GM23338 (cell line): ENCODE measurements at regions not wholly inside any gene's neighbourhood (a gene's known extent, or its start where the extent isn't known, plus 50 kb on each side); places are given as distances from the start of the nearest gene placed in this dataset.

ENCODE experiments used
- ATAC-seq: fragments of 200-7000 bp; cut with Tn5 transposase; 3 replicates; pipeline ENCODE4 v1.9.1; 2020
- DNase-seq: peaks from one replicate; pipeline ENCODE4 v3.0.0-alpha.2; 2015; ENCODE audit warnings: low spot score
- H2AFZ ChIP-seq: fragments of 200-600 bp; sonication (generic); 2 replicates; pipeline ENCODE4 v1.8.0; 2016; ENCODE audit warnings: antibody characterized with exemption, mild to moderate bottlenecking, moderate library complexity
- H3F3A ChIP-seq: fragments of 200-600 bp; sonication (generic); replicated peaks from 2 replicates; pipeline ENCODE4 v1.8.0; 2017; ENCODE audit warnings: antibody characterized with exemption, mixed run types, low read depth
- H3K27ac ChIP-seq: fragments of 200-600 bp; sonication (generic); 2 replicates; pipeline ENCODE4 v1.6.1; 2016; ENCODE audit warnings: low read depth
- H3K27me3 ChIP-seq: fragments of 200-600 bp; sonication (generic); 2 replicates; pipeline ENCODE4 v1.8.0; 2016; ENCODE audit warnings: mild to moderate bottlenecking, mixed run types, moderate library complexity; ENCODE audit not compliant: insufficient read depth
- H3K36me3 ChIP-seq: fragments of 200-600 bp; sonication (generic); 2 replicates; pipeline ENCODE4 v1.8.0; 2016; ENCODE audit warnings: mild to moderate bottlenecking; ENCODE audit not compliant: insufficient read depth
- H3K4me1 ChIP-seq: fragments of 200-600 bp; sonication (generic); 2 replicates; pipeline ENCODE4 v1.8.0; 2016; ENCODE audit warnings: mild to moderate bottlenecking, moderate library complexity; ENCODE audit not compliant: insufficient read depth
- H3K4me2 ChIP-seq: fragments of 200-600 bp; sonication (generic); 2 replicates; pipeline ENCODE4 v1.7.1; 2017; ENCODE audit warnings: mixed run types
- H3K4me3 ChIP-seq: fragments of 200-600 bp; sonication (generic); 2 replicates; pipeline ENCODE4 v1.6.1; 2016; ENCODE audit warnings: mixed run types
- H3K79me2 ChIP-seq: fragments of 200-600 bp; sonication (generic); replicated peaks from 2 replicates; pipeline ENCODE4 v1.8.0; 2017; ENCODE audit warnings: mild to moderate bottlenecking; ENCODE audit not compliant: insufficient read depth
- H3K9me2 ChIP-seq: fragments of 200-600 bp; sonication (generic); 2 replicates; pipeline ENCODE4 v1.8.0; 2017; ENCODE audit not compliant: insufficient read depth
- H4K20me1 ChIP-seq: fragments of 200-600 bp; sonication (generic); replicated peaks from 2 replicates; pipeline ENCODE4 v1.8.0; 2017; ENCODE audit warnings: mild to moderate bottlenecking; ENCODE audit not compliant: insufficient read depth
- H3K27ac Mint-ChIP-seq: 2 replicates; pipeline ENCODE4 v1.8.0; 2020; ENCODE audit warnings: inconsistent platforms, mild to moderate bottlenecking, moderate library complexity, mixed read lengths
- H3K27me3 Mint-ChIP-seq: 3 replicates; pipeline ENCODE4 v1.8.0; 2022; ENCODE audit warnings: low read depth, mild to moderate bottlenecking, moderate library complexity, mixed read lengths, inconsistent platforms; ENCODE audit not compliant: insufficient read depth, poor library complexity
- H3K36me3 Mint-ChIP-seq: 3 replicates; pipeline ENCODE4 v1.8.0; 2021; ENCODE audit warnings: low read depth, mild to moderate bottlenecking, inconsistent platforms, moderate library complexity, mixed read lengths
- H3K4me1 Mint-ChIP-seq: 3 replicates; pipeline ENCODE4 v1.8.0; 2020; ENCODE audit warnings: mild to moderate bottlenecking, inconsistent platforms, mixed read lengths
- H3K4me3 Mint-ChIP-seq: 3 replicates; pipeline ENCODE4 v1.8.0; 2021; ENCODE audit warnings: moderate library complexity, mild to moderate bottlenecking, inconsistent platforms, mixed read lengths
- H3K9me3 Mint-ChIP-seq: 3 replicates; pipeline ENCODE4 v1.8.0; 2020; ENCODE audit warnings: moderate library complexity, mild to moderate bottlenecking, inconsistent platforms, mixed read lengths
- CREB1 ChIP-seq: fragments of 250-450 bp; sonication (Bioruptor Pico); IDR thresholded peaks from 2 replicates; pipeline ENCODE4 v1.5.0; 2020; ENCODE audit warnings: low read depth, mild to moderate bottlenecking, moderate library complexity
- EZH2 ChIP-seq: fragments of 200-600 bp; sonication (generic); IDR thresholded peaks from one replicate; pipeline ENCODE4 v1.8.0; 2017; ENCODE audit warnings: antibody characterized with exemption, mild to moderate bottlenecking, low read depth; ENCODE audit not compliant: unreplicated experiment
- EZH2phosphoT487 ChIP-seq: fragments of 200-600 bp; sonication (generic); IDR thresholded peaks from one replicate; pipeline ENCODE4 v1.8.1; 2018; ENCODE audit warnings: antibody characterized with exemption; ENCODE audit not compliant: unreplicated experiment
- JUNB ChIP-seq: IDR thresholded peaks from one replicate; pipeline ENCODE4 v1.6.1; 2016; ENCODE audit warnings: antibody characterized with exemption; ENCODE audit not compliant: unreplicated experiment
- NANOG ChIP-seq: IDR thresholded peaks from 2 replicates; pipeline ENCODE4 v1.6.1; 2016; ENCODE audit warnings: antibody characterized with exemption, borderline replicate concordance
- POLR2AphosphoS5 ChIP-seq: IDR thresholded peaks from 2 replicates; pipeline ENCODE4 v1.6.1; 2016; ENCODE audit warnings: antibody characterized with exemption, low read depth
- STAT1 ChIP-seq: IDR thresholded peaks from one replicate; pipeline ENCODE4 v1.6.1; 2016; ENCODE audit warnings: antibody characterized with exemption; ENCODE audit not compliant: unreplicated experiment
- ZNF331 ChIP-seq: fragments of 250-450 bp; sonication (Bioruptor Pico); IDR thresholded peaks from 2 replicates; pipeline ENCODE4 v1.5.0; 2020; ENCODE audit warnings: low read depth, mild to moderate bottlenecking, moderate library complexity
- ZNF462 ChIP-seq: fragments of 250-450 bp; sonication (Bioruptor Pico); IDR thresholded peaks from 2 replicates; pipeline ENCODE4 v1.5.0; 2020; ENCODE audit warnings: mild to moderate bottlenecking, moderate library complexity
- TF ChIP-seq, protein P1 (sequence below): IDR thresholded peaks from one replicate; pipeline ENCODE4 v1.6.1; 2018; ENCODE audit warnings: antibody characterized with exemption; ENCODE audit not compliant: unreplicated experiment
- TF ChIP-seq, protein P2 (sequence below): IDR thresholded peaks from 2 replicates; pipeline ENCODE4 v1.6.1; 2016; ENCODE audit warnings: antibody characterized with exemption

GRCh38 chr10:56012101-56012500 is 349.0 kb downstream of the ZWINT start:
- H2AFZ ChIP-seq = no peak overlapping the region
- no peak overlapping the region for H3K27ac Mint-ChIP-seq

GRCh38 chr10:56003555-56003954 is 357.5 kb downstream of the ZWINT start:
- H3K9me3 Mint-ChIP-seq = no peaks in the 10 kb centered on the region
- H3K36me3 ChIP-seq = no peaks in the 10 kb centered on the region
- H3K9me2 ChIP-seq = no peaks in the 10 kb centered on the region
- H3K4me1 ChIP-seq = no peaks in the 10 kb centered on the region
- no peaks in the 10 kb centered on the region for H4K20me1 ChIP-seq
- H3K4me1 Mint-ChIP-seq = no peaks in the 10 kb centered on the region; the same call in 2 of the 3 replicates
- H3K27ac Mint-ChIP-seq = no peak overlapping the region
- H3K27me3 ChIP-seq = no peaks in the 10 kb centered on the region
- H3K27me3 Mint-ChIP-seq = no peaks in the 10 kb centered on the region
- H3K4me3 Mint-ChIP-seq = no peak overlapping the region
- no peaks in the 10 kb centered on the region for H3K36me3 Mint-ChIP-seq
- no peaks in the 10 kb centered on the region for H3F3A ChIP-seq
- H2AFZ ChIP-seq = no peak overlapping the region
- H3K4me3 ChIP-seq = no peak overlapping the region
- no peaks in the 10 kb centered on the region for H3K79me2 ChIP-seq
- DNase-seq (no peak), ATAC-seq (no peak)
- no peak overlapping the region for H3K27ac ChIP-seq
- H3K4me2 ChIP-seq = no peak overlapping the region
- TF ChIP-seq EZH2 = no peak
- no peak for TF ChIP-seq JUNB
- TF ChIP-seq EZH2phosphoT487 = no peak
- TF ChIP-seq POLR2AphosphoS5 = no peak
- TF ChIP-seq, protein P1, sequence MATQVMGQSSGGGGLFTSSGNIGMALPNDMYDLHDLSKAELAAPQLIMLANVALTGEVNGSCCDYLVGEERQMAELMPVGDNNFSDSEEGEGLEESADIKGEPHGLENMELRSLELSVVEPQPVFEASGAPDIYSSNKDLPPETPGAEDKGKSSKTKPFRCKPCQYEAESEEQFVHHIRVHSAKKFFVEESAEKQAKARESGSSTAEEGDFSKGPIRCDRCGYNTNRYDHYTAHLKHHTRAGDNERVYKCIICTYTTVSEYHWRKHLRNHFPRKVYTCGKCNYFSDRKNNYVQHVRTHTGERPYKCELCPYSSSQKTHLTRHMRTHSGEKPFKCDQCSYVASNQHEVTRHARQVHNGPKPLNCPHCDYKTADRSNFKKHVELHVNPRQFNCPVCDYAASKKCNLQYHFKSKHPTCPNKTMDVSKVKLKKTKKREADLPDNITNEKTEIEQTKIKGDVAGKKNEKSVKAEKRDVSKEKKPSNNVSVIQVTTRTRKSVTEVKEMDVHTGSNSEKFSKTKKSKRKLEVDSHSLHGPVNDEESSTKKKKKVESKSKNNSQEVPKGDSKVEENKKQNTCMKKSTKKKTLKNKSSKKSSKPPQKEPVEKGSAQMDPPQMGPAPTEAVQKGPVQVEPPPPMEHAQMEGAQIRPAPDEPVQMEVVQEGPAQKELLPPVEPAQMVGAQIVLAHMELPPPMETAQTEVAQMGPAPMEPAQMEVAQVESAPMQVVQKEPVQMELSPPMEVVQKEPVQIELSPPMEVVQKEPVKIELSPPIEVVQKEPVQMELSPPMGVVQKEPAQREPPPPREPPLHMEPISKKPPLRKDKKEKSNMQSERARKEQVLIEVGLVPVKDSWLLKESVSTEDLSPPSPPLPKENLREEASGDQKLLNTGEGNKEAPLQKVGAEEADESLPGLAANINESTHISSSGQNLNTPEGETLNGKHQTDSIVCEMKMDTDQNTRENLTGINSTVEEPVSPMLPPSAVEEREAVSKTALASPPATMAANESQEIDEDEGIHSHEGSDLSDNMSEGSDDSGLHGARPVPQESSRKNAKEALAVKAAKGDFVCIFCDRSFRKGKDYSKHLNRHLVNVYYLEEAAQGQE = no peak
- no peak for TF ChIP-seq STAT1
- no peak for TF ChIP-seq NANOG
- no peak for TF ChIP-seq ZNF462 (CRISPR knock-in tag)
- TF ChIP-seq ZNF331 = no peak

More at GRCh38 chr10:56012101-56012500, 349.0 kb downstream of the ZWINT start:
- Histone ChIP-seq H4K20me1 (no peaks in the 10 kb centered on the region), H3F3A (no peaks in the 10 kb centered on the region), H3K27me3 (no peaks in the 10 kb centered on the region), H3K79me2 (no peaks in the 10 kb centered on the region), H3K4me2 (no peak overlapping the region), H3K36me3 (no peaks in the 10 kb centered on the region), H3K9me2 (no peaks in the 10 kb centered on the region), H3K4me3 (no peak overlapping the region), H3K4me1 (no peaks in the 10 kb centered on the region), H3K27ac (no peak overlapping the region)
- H3K4me1 Mint-ChIP-seq = no peaks in the 10 kb centered on the region; the same call in 2 of the 3 replicates
- H3K4me3 Mint-ChIP-seq = no peak overlapping the region
- ATAC-seq = no peak
- no peak for DNase-seq
- no peaks in the 10 kb centered on the region for H3K9me3 Mint-ChIP-seq
- no peaks in the 10 kb centered on the region for H3K27me3 Mint-ChIP-seq
- no peaks in the 10 kb centered on the region for H3K36me3 Mint-ChIP-seq
- TF ChIP-seq EZH2 (no peak), CREB1 (CRISPR knock-in tag) (no peak), NANOG (no peak)
- TF ChIP-seq, protein P2, sequence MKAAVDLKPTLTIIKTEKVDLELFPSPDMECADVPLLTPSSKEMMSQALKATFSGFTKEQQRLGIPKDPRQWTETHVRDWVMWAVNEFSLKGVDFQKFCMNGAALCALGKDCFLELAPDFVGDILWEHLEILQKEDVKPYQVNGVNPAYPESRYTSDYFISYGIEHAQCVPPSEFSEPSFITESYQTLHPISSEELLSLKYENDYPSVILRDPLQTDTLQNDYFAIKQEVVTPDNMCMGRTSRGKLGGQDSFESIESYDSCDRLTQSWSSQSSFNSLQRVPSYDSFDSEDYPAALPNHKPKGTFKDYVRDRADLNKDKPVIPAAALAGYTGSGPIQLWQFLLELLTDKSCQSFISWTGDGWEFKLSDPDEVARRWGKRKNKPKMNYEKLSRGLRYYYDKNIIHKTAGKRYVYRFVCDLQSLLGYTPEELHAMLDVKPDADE = no peak
